ENCODE measurements at regions not wholly inside any gene's neighbourhood (a gene's known extent, or its start where the extent isn't known, plus 50 kb on each side); places are given as distances from the start of the nearest gene placed in this dataset.
A peak's percentile ranks its signal among the peaks of the same experiment; 100 is the strongest.

DNA sequence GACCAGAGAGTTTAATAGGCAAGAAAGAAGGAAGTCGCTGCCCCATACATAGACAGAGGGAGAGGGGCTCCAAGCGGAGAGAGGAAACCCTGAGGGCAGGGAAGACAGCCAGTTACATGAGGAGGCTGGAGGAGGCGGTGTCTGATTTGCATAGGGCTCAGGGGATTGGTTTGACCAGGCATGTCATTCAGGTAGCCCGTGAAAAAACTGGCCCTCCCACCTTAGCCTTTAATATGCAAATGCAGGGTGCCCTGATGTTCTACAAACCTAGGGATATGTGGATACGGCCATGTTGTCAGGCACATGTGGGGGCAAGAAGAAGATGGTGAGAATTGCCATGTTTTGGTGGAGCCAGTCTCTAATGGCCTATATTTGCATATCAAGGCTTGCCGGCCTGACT is 1461.6 kb downstream of the PCDH9 start:
- Mint-ChIP-seq H3K27ac (peak overlapping the region in 1 of 3 experiments; percentile 93; a peak in 2 of 7 replicates), H3K36me3 (ENCODE audit: insufficient read depth in 1 of 3, low read depth in 3 of 3) (peaks cover 7 to 20% (median 11%) of the 10 kb centered on the region in 3 experiments; a peak in 6 of 7 replicates), H3K27me3 (ENCODE audit: low read depth) (peaks cover 2% of the 10 kb centered on the region; the same call in 1 of the 2 replicates), H3K4me1 (peaks cover 5 to 9% of the 10 kb centered on the region in 2 experiments), H3K9me3 (peaks cover 23 to 25% of the 10 kb centered on the region in 2 experiments), H3K4me3 (no peak overlapping the region)
- H3K14ac ChIP-seq (ENCODE audit: insufficient read depth, low read length): no peak overlapping the region
- H2BK20ac ChIP-seq (ENCODE audit: low read depth, low read length, poor library complexity, severe bottlenecking): no peak overlapping the region
- H2BK12ac ChIP-seq (ENCODE audit: insufficient read length, low read depth, low read length): no peak overlapping the region
- no peak overlapping the region for H4K5ac ChIP-seq (ENCODE audit: insufficient read length, low read depth, low read length)
- no peaks in the 10 kb centered on the region for H3K27me3 ChIP-seq (ENCODE audit: insufficient read depth, low read length)
- no peaks in the 10 kb centered on the region for H3K79me2 ChIP-seq (ENCODE audit: insufficient read depth, low read length)
- H4K91ac ChIP-seq (ENCODE audit: insufficient read length, low read depth, low read length): no peak overlapping the region
- no peaks in the 10 kb centered on the region for H3K9me3 ChIP-seq (ENCODE audit: control insufficient read depth, low read depth, low read length)
- no peak overlapping the region for H3K18ac ChIP-seq (ENCODE audit: insufficient read length, low read depth, low read length)
- no peak overlapping the region for H3K27ac ChIP-seq (ENCODE audit: insufficient read length, low read depth, low read length)
- peak overlapping the region; percentile 73 for H2AFZ ChIP-seq (ENCODE audit: low read length)
- H3K4me2 ChIP-seq (ENCODE audit: insufficient read depth, insufficient read length, low read length): no peak overlapping the region
- no peak overlapping the region for H4K8ac ChIP-seq (replicated peaks; ENCODE audit: insufficient read length, low read depth, low read length)
- H3K23me2 ChIP-seq (ENCODE audit: insufficient read length, low read depth, low read length, poor library complexity, severe bottlenecking): no peaks in the 10 kb centered on the region
- H3K4me1 ChIP-seq (ENCODE audit: insufficient read depth, low read length): no peaks in the 10 kb centered on the region
- no peak overlapping the region for H3K4ac ChIP-seq (ENCODE audit: low read depth, low read length)
- no peak overlapping the region for H2BK15ac ChIP-seq (ENCODE audit: low read depth, low read length)
- WGBS (ENCODE audit: extremely low coverage, insufficient read length, low lambda C conversion rate): no CpG with 5 or more reads among the region's 6 CpGs
- H3K9ac ChIP-seq (ENCODE audit: extremely low read depth, insufficient read length, low read length): no peak overlapping the region
- H3K79me1 ChIP-seq (ENCODE audit: insufficient read depth, low read depth, low read length, poor library complexity, severe bottlenecking): no peaks in the 10 kb centered on the region
- no peak overlapping the region for H3K23ac ChIP-seq (ENCODE audit: insufficient read length, low read depth, low read length)
- H4K20me1 ChIP-seq (ENCODE audit: control insufficient read depth, insufficient read depth, insufficient read length): no peaks in the 10 kb centered on the region
- H2BK5ac ChIP-seq (ENCODE audit: insufficient read length, low read length): no peak overlapping the region
- TF ChIP-seq CTCF (conservative IDR thresholded peaks at IDR 0.05): no peak
- no peak overlapping the region for H3K56ac ChIP-seq (ENCODE audit: insufficient read length, low read depth, low read length)
- no peak overlapping the region for H2BK120ac ChIP-seq (ENCODE audit: low read depth, low read length, poor library complexity, severe bottlenecking)
- H2AK5ac ChIP-seq (ENCODE audit: insufficient read length, low read length): no peak overlapping the region
- peak; percentile 84 for DNase-seq
- no peak overlapping the region for H3T11ph ChIP-seq (ENCODE audit: low read length)
